Activated T-helper 1 cell treated with anti-CD3 and anti-CD28 coated beads, Interleukin-12 subunit alpha, Interleukin-12 subunit beta, Interleukin-2, Interleukin-4 antibody, amounts not matched to agents 30 ng/mL and 10 ng/mL and 1 ng/mL, durations not matched to agents 14 hours and 24 hours and 36 hours (primary cell): ENCODE measurements at regions not wholly inside any gene's neighbourhood (a gene's known extent, or its start where the extent isn't known, plus 50 kb on each side); places are given as distances from the start of the nearest gene placed in this dataset.

ENCODE experiments used
- DNase-seq: peaks from one replicate; pipeline ENCODE4 v3.0.0; 2021; ENCODE audit warnings: low spot score
- H3K27ac Mint-ChIP-seq: one replicate; pipeline ENCODE4 v1.8.0; 2021; ENCODE audit warnings: mild to moderate bottlenecking, mixed read lengths
- H3K27me3 Mint-ChIP-seq: one replicate; pipeline ENCODE4 v1.8.0; 2022; ENCODE audit warnings: mild to moderate bottlenecking, moderate library complexity, mixed read lengths; ENCODE audit not compliant: insufficient read depth
- H3K36me3 Mint-ChIP-seq: one replicate; pipeline ENCODE4 v1.8.0; 2021; ENCODE audit warnings: low read depth, mixed read lengths
- H3K4me1 Mint-ChIP-seq: one replicate; pipeline ENCODE4 v1.8.0; 2021; ENCODE audit warnings: low read depth, mixed read lengths
- H3K4me3 Mint-ChIP-seq: one replicate; pipeline ENCODE4 v1.8.0; 2021; ENCODE audit warnings: mild to moderate bottlenecking, moderate library complexity, mixed read lengths
- H3K9me3 Mint-ChIP-seq: one replicate; pipeline ENCODE4 v1.8.0; 2021; ENCODE audit warnings: mixed read lengths
- intact Hi-C: fragments of 100-400 bp; cut with micrococcal nuclease; formaldehyde crosslinking; loops from one replicate; pipeline ENCODE4 v1.15.1; 2024

GRCh38 chr9:89757776-89758528, 153.1 kb downstream of the GADD45G start:
- Mint-ChIP-seq H3K27ac (no peak overlapping the region), H3K36me3 (no peaks in the 10 kb centered on the region), H3K9me3 (no peaks in the 10 kb centered on the region), H3K27me3 (peaks cover 3% of the 10 kb centered on the region), H3K4me1 (peaks cover 35% of the 10 kb centered on the region), H3K4me3 (no peak overlapping the region)
- no peak for DNase-seq
- intact Hi-C loops, result no loop called here

GRCh38 chr9:89759572-89759971, 154.8 kb downstream of the GADD45G start:
- Mint-ChIP-seq H3K27me3 (peaks cover 3% of the 10 kb centered on the region), H3K36me3 (no peaks in the 10 kb centered on the region), H3K4me1 (peaks cover 19% of the 10 kb centered on the region), H3K4me3 (no peak overlapping the region), H3K9me3 (no peaks in the 10 kb centered on the region), H3K27ac (no peak overlapping the region)
- DNase-seq, result no peak
- intact Hi-C loops, result no loop called here

GRCh38 chr9:89760123-89760522, 155.3 kb downstream of the GADD45G start:
- intact Hi-C loops, result no loop called here

GRCh38 chr9:89764217-89764616, 159.4 kb downstream of the GADD45G start:
- Mint-ChIP-seq H3K27ac (no peak overlapping the region), H3K4me1 (no peaks in the 10 kb centered on the region), H3K9me3 (no peaks in the 10 kb centered on the region), H3K36me3 (no peaks in the 10 kb centered on the region), H3K27me3 (no peaks in the 10 kb centered on the region), H3K4me3 (no peak overlapping the region)
- intact Hi-C loops, result no loop called here
- DNase-seq, result no peak

More at GRCh38 chr9:89760123-89760522, 155.3 kb downstream of the GADD45G start:
- no peak for DNase-seq
- H3K27ac Mint-ChIP-seq, result no peak overlapping the region
- H3K4me3 Mint-ChIP-seq, result no peak overlapping the region
- peaks cover 3% of the 10 kb centered on the region for H3K27me3 Mint-ChIP-seq
- H3K9me3 Mint-ChIP-seq, result no peaks in the 10 kb centered on the region
- peaks cover 14% of the 10 kb centered on the region for H3K4me1 Mint-ChIP-seq
- H3K36me3 Mint-ChIP-seq, result no peaks in the 10 kb centered on the region

- no peaks in the 10 kb centered on the region for H3K9me3 Mint-ChIP-seq
- DNase-seq, result no peak
- no peak overlapping the region for H3K4me3 Mint-ChIP-seq
- no peaks in the 10 kb centered on the region for H3K36me3 Mint-ChIP-seq
- H3K4me1 Mint-ChIP-seq, result peaks cover 5% of the 10 kb centered on the region
- no peak overlapping the region for H3K27ac Mint-ChIP-seq
- no peaks in the 10 kb centered on the region for H3K27me3 Mint-ChIP-seq
- intact Hi-C loops, result no loop called here
Measured at GRCh38 chr9:89765211-89765946, 160.6 kb downstream of the GADD45G start.

- H3K9me3 Mint-ChIP-seq, result no peaks in the 10 kb centered on the region
- intact Hi-C loops, result no loop called here
- DNase-seq, result no peak
- no peak overlapping the region for H3K4me3 Mint-ChIP-seq
- H3K27me3 Mint-ChIP-seq, result peaks cover 2% of the 10 kb centered on the region
- no peaks in the 10 kb centered on the region for H3K36me3 Mint-ChIP-seq
- peaks cover 18% of the 10 kb centered on the region for H3K4me1 Mint-ChIP-seq
- no peak overlapping the region for H3K27ac Mint-ChIP-seq
Measured at GRCh38 chr9:89766991-89767390, 162.2 kb downstream of the GADD45G start.

- peaks cover 2% of the 10 kb centered on the region for H3K27me3 Mint-ChIP-seq
- H3K9me3 Mint-ChIP-seq, result no peaks in the 10 kb centered on the region
- H3K27ac Mint-ChIP-seq, result no peak overlapping the region
- DNase-seq, result no peak
- peaks cover 24% of the 10 kb centered on the region for H3K4me1 Mint-ChIP-seq
- intact Hi-C loops, result no loop called here
- no peaks in the 10 kb centered on the region for H3K36me3 Mint-ChIP-seq
- no peak overlapping the region for H3K4me3 Mint-ChIP-seq
Measured at GRCh38 chr9:89768051-89768450, 163.2 kb downstream of the GADD45G start.

- Mint-ChIP-seq H3K27me3 (peaks cover 2% of the 10 kb centered on the region), H3K9me3 (no peaks in the 10 kb centered on the region), H3K4me1 (peaks cover 29% of the 10 kb centered on the region), H3K4me3 (no peak overlapping the region), H3K36me3 (no peaks in the 10 kb centered on the region), H3K27ac (no peak overlapping the region)
- no peak for DNase-seq
- intact Hi-C loops, result no loop called here
Measured at GRCh38 chr9:89768650-89769071, 163.8 kb downstream of the GADD45G start.

GRCh38 chr9:89770531-89771174, 165.8 kb downstream of the GADD45G start:
- intact Hi-C loops, result no loop called here

GRCh38 chr9:89771205-89771604, 166.4 kb downstream of the GADD45G start:
- Mint-ChIP-seq H3K36me3 (no peaks in the 10 kb centered on the region), H3K9me3 (no peaks in the 10 kb centered on the region), H3K27me3 (peaks cover 7% of the 10 kb centered on the region), H3K4me3 (no peak overlapping the region), H3K27ac (no peak overlapping the region), H3K4me1 (peaks cover 29% of the 10 kb centered on the region)
- intact Hi-C loops, result no loop called here
- no peak for DNase-seq

More at GRCh38 chr9:89770531-89771174, 165.8 kb downstream of the GADD45G start:
- Mint-ChIP-seq H3K27me3 (peaks cover 7% of the 10 kb centered on the region), H3K9me3 (no peaks in the 10 kb centered on the region), H3K4me1 (peaks cover 29% of the 10 kb centered on the region), H3K36me3 (no peaks in the 10 kb centered on the region), H3K4me3 (no peak overlapping the region), H3K27ac (no peak overlapping the region)
- DNase-seq, result no peak

GRCh38 chr9:89773170-89773569, 168.4 kb downstream of the GADD45G start:
- Mint-ChIP-seq H3K36me3 (no peaks in the 10 kb centered on the region), H3K27ac (no peak overlapping the region), H3K9me3 (no peaks in the 10 kb centered on the region), H3K4me1 (peaks cover 29% of the 10 kb centered on the region), H3K4me3 (no peak overlapping the region), H3K27me3 (peaks cover 9% of the 10 kb centered on the region)
- DNase-seq, result no peak
- intact Hi-C loops, result no loop called here

GRCh38 chr9:89774858-89775370, 170.1 kb downstream of the GADD45G start:
- H3K27me3 Mint-ChIP-seq, result peaks cover 9% of the 10 kb centered on the region
- no peaks in the 10 kb centered on the region for H3K36me3 Mint-ChIP-seq
- intact Hi-C loops, result no loop called here
- no peaks in the 10 kb centered on the region for H3K9me3 Mint-ChIP-seq
- no peak overlapping the region for H3K27ac Mint-ChIP-seq
- H3K4me1 Mint-ChIP-seq, result peaks cover 29% of the 10 kb centered on the region
- H3K4me3 Mint-ChIP-seq, result no peak overlapping the region
- DNase-seq, result no peak

GRCh38 chr9:89775641-89776040, 170.8 kb downstream of the GADD45G start:
- no peak overlapping the region for H3K4me3 Mint-ChIP-seq
- intact Hi-C loops, result no loop called here
- H3K9me3 Mint-ChIP-seq, result no peaks in the 10 kb centered on the region
- no peaks in the 10 kb centered on the region for H3K36me3 Mint-ChIP-seq
- H3K27ac Mint-ChIP-seq, result no peak overlapping the region
- peaks cover 22% of the 10 kb centered on the region for H3K4me1 Mint-ChIP-seq
- peaks cover 9% of the 10 kb centered on the region for H3K27me3 Mint-ChIP-seq
- no peak for DNase-seq
